ENCODE measurements at regions not wholly inside any gene's neighbourhood (a gene's known extent, or its start where the extent isn't known, plus 50 kb on each side); places are given as distances from the start of the nearest gene placed in this dataset.

- no peak for DNase-seq (ENCODE audit: low read depth)
These were observed 68.2 kb upstream of the CXCR4 start for GRCh38 chr2:136185981-136186776.

DNA sequence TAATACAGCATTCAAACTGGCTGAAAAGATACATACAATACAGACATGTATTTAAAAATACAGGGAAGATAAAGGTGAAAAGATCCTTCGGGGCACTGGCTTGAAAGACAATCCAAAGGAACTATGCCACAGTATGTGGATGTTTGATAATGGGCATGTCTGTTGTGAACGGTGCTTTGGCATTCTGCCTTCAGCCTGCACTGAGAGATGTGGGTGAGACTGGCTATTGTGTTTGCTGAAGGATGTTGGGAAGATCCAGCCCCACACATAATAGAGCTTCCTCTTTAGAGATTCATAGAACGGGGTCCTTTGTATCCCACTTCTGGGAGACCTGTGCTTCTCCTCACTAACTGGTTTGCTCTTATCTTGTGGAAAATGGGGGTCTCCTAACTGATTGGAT is 65.1 kb upstream of the CXCR4 start:
- H3K4me3 ChIP-seq (ENCODE audit: low read depth, low read length), result no peak overlapping the region
- DNase-seq (ENCODE audit: low read depth), result no peak

More at GRCh38 chr2:136185981-136186776, 68.2 kb upstream of the CXCR4 start:
- H3K4me3 ChIP-seq (ENCODE audit: low read depth, low read length), result no peak overlapping the region

DNA sequence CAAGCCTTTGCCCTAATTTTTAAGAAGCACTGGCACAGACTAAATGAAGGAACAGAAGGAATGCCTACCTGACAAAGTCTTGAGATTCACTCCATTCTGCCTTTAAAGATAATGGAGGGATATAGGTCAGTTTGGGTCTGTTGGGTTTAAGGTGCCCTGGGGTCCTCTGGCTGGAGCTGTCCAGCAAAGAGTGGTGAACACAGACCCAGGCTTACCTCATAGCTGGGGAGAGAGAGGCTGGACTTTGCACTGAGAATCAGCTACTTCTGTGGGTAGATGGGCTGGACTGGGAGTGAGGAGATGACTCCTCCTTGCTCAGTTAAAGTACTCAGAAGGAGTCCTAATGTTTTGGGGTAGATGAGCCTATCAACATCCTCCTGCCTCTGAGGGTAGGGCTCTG is 64.4 kb upstream of the CXCR4 start:
- H3K4me3 ChIP-seq (ENCODE audit: low read depth, low read length), result no peak overlapping the region
- DNase-seq (ENCODE audit: low read depth), result no peak

DNA sequence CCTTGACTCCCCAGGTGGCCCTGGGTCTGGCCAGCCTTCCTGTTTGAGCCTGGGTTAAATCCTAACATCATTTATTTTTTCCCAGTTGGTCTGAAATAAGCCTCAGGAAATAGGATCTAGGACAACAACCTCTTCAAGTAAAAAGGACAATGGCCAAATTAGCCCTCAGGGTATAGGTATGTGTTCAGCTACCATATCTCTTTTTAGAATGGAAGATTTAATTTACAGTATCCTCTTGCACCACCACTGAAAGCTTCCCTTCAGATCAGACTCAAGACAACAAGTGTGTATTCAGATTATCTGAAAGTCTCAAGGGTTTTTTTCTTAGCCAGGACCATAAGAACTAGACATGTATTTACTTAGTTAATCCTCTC is 61.6 kb upstream of the CXCR4 start:
- DNase-seq (ENCODE audit: low read depth), result no peak
- no peak overlapping the region for H3K4me3 ChIP-seq (ENCODE audit: low read depth, low read length)

GRCh38 chr2:136178941-136179601 is 61.1 kb upstream of the CXCR4 start:
- no peak overlapping the region for H3K4me3 ChIP-seq (ENCODE audit: low read depth, low read length)

DNA sequence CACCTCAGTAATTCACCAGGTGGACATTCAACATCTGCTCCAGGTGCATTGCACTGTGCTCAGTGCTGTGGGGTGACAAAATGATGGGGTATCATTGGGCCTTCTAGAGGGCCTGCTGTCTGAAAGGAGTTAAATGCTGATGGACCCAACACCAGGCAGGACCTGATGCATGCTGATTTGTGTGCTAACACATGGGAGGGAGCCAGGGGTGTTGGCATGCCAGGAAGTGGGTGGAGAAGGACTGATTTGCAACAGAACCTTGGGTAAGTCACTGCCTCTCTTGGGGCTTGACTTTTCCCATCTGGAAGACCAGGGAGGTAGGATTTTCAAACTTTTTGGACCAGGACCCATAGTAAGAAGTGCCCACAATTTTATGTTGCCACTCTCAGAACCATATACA is 57.9 kb upstream of the CXCR4 start:
- DNase-seq (ENCODE audit: low read depth), result no peak
- H3K4me3 ChIP-seq (ENCODE audit: low read depth, low read length), result no peak overlapping the region

More at GRCh38 chr2:136178941-136179601, 61.1 kb upstream of the CXCR4 start:
- no peak for DNase-seq (ENCODE audit: low read depth)

DNA sequence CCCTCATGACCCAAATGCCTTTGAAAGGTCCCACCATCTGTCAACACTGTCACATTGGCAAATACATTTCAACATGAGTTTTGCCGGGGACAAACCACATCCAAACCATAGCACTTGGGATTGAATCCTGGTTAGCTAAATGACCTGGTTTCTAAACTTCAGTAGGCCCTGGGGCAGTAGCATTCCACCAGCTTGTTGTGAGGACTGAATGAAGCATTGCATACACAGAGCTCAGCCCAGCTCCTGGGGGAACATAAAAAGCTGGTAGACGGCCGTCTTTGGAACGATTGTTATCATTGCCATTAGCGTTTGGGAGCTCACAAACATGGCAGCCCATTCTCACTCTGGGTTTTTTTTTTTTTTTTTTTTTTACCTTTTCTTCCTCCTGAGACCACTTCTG is 57.5 kb upstream of the CXCR4 start:
- H3K4me3 ChIP-seq (ENCODE audit: low read depth, low read length), result no peak overlapping the region
- DNase-seq (ENCODE audit: low read depth), result no peak

- DNase-seq (ENCODE audit: low read depth), result no peak
- H3K4me3 ChIP-seq (ENCODE audit: low read depth, low read length), result no peak overlapping the region
These were observed 55.2 kb upstream of the CXCR4 start for GRCh38 chr2:136173126-136173525.

GRCh38 chr2:136171223-136171622 is 53.3 kb upstream of the CXCR4 start:
- DNase-seq (ENCODE audit: low read depth), result no peak

GRCh38 chr2:136168720-136169119 is 50.8 kb upstream of the CXCR4 start:
- DNase-seq (ENCODE audit: low read depth), result no peak
- no peak overlapping the region for H3K4me3 ChIP-seq (ENCODE audit: low read depth, low read length)

More at GRCh38 chr2:136171223-136171622, 53.3 kb upstream of the CXCR4 start:
- no peak overlapping the region for H3K4me3 ChIP-seq (ENCODE audit: low read depth, low read length)

DNA sequence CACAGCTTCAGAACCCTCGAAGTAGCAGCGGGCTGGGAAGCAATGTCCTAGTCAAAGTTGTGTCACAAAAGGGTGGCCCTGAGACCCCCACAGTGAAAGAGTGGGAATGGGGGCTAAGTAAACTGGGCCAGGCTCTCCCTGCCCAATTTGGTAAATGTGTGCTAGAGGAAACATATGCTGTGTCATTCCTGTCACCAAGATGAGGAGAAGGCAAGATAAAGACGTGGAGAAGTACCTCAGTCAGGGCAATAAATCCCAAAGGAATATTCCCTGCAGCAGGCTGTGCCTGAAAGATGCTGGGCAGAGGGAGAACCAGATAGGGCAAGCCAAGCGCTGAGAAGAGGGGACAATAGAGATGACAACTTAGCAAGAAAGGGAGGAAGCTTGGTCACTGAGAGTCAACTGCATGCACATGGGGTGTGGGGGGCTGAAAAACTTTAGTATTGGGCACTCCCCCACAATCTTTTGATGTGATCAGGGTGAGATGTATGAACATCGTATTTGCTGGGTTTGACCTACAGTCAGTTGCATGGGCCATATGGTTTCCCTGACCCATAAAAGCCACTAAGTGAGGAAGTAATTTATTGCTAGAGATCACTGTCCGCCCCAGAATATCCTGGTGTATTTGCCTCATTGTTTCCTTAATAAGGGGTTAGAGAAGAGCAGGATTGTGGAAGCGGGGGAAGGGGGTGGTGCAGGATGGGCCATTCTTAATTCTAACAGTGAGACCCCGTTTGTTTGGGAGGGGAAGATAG is 49.9 kb upstream of the CXCR4 start:
- no peak for DNase-seq (ENCODE audit: low read depth)
- H3K4me3 ChIP-seq (ENCODE audit: low read depth, low read length), result no peak overlapping the region
